ENCODE measurements at regions not wholly inside any gene's neighbourhood (a gene's known extent, or its start where the extent isn't known, plus 50 kb on each side); places are given as distances from the start of the nearest gene placed in this dataset.

- no peak overlapping the region for H3K27ac Mint-ChIP-seq
Observed at GRCh38 chr15:70172566-70173225, 75.0 kb upstream of the TLE3 start.

GRCh38 chr15:70172124-70172523 lies 74.4 kb upstream of the TLE3 start:
- Mint-ChIP-seq H3K27ac (no peak overlapping the region), H3K36me3 (no peaks in the 10 kb centered on the region), H3K9me3 (no peaks in the 10 kb centered on the region)
- DNase-seq (ENCODE audit: low spot score in 2 of 2) (no peak), ATAC-seq (no peak)

More at GRCh38 chr15:70172566-70173225, 75.0 kb upstream of the TLE3 start:
- ATAC-seq (no peak), DNase-seq (ENCODE audit: low spot score in 2 of 2) (no peak)
- H3K36me3 Mint-ChIP-seq, result no peaks in the 10 kb centered on the region
- no peaks in the 10 kb centered on the region for H3K9me3 Mint-ChIP-seq

DNA sequence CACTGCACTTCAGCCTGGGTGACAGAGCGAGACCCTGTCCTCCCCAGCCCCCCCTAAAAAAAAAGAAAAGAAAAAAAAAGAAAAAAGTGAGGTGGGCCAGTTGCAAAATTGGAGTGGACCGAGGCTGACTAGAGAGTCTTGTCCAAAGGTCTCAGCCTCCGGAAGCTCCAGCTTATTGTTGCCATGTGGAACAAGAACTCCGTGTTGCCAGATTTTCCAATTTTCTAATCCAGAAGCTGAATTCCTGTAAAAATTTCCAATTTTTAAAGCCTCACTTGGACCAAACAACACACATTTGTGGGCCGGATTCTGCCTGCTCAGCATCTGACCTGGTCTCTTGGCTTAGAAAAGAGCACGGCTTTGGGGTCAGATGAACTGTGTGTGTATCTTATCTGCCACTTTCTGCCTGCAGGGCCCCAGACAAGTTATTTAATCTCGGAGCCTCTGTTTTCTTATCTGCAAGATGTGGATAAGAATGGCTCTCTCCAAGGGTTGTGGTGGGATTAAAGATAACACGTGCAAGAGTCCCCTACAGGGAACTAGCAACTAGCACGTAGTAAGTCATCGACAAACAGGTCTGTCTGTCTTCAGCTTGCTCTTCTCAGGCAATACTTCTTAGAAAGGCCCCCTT lies 73.7 kb upstream of the TLE3 start:
- no peaks in the 10 kb centered on the region for H3K9me3 Mint-ChIP-seq
- no peak for ATAC-seq
- no peak for DNase-seq (ENCODE audit: low spot score in 2 of 2)
- no peaks in the 10 kb centered on the region for H3K36me3 Mint-ChIP-seq
- H3K27ac Mint-ChIP-seq, result no peak overlapping the region

- H3K27ac Mint-ChIP-seq, result no peak overlapping the region
- ATAC-seq (no peak), DNase-seq (ENCODE audit: low spot score in 2 of 2) (no peak)
- no peaks in the 10 kb centered on the region for H3K9me3 Mint-ChIP-seq
- H3K36me3 Mint-ChIP-seq, result no peaks in the 10 kb centered on the region
Observed at GRCh38 chr15:70170096-70170699, 72.5 kb upstream of the TLE3 start.

DNA sequence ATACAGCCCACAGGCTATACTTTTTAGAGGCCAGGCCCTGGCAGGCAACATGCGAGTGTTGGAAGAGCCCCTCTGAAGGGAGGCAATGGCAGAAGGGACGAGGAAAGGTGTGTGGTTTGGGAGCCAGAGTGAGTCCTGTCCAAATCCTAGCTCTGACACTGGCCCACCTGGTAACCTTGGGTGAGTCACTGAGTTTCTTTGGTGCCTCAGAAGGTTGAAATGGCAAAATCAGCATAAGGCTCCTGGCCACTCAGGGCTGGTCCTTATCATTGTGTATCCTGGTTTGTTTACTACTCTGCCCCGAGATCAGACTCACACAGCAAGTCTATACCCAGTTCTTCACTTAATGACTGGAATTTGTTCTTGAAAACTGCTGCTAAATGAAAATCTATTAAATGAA lies 71.4 kb upstream of the TLE3 start:
- Mint-ChIP-seq H3K36me3 (no peaks in the 10 kb centered on the region), H3K27ac (no peak overlapping the region), H3K9me3 (no peaks in the 10 kb centered on the region)
- no peak for ATAC-seq
- DNase-seq (ENCODE audit: low spot score in 2 of 2), result no peak

- Mint-ChIP-seq H3K36me3 (no peaks in the 10 kb centered on the region), H3K27ac (no peak overlapping the region), H3K9me3 (no peaks in the 10 kb centered on the region)
- no peak for ATAC-seq
- no peak for DNase-seq (ENCODE audit: low spot score in 2 of 2)
Observed at GRCh38 chr15:70167155-70167554, 69.4 kb upstream of the TLE3 start.

DNA sequence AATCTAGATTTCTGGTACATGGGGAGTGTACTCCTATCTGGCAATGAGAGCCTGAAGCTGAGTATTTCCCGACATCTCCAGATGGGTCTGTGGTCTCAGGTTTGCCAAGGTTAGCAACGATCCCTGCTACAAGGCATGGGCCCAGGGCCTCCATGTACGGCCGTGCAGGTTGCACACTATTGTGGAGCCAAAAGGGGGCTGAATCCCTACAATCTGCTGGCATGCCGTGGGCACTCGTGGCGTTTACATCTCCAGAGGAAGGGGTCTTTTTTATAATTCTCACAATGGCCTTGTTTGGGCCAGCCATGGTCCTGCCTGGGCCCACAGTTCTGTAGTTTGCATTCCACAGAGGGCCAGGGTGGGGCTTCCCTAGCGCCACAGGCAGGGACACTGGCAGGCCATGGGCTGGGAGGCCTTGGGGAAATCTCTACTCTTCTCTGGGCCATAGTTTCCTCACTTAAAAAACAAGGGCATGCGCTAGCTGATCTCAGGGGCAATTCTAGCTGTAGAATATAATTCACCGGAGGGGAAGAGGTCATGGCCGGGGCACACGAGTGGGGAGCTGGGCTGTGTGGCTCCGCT lies 68.9 kb upstream of the TLE3 start:
- no peaks in the 10 kb centered on the region for H3K36me3 Mint-ChIP-seq
- no peak overlapping the region for H3K27ac Mint-ChIP-seq

DNA sequence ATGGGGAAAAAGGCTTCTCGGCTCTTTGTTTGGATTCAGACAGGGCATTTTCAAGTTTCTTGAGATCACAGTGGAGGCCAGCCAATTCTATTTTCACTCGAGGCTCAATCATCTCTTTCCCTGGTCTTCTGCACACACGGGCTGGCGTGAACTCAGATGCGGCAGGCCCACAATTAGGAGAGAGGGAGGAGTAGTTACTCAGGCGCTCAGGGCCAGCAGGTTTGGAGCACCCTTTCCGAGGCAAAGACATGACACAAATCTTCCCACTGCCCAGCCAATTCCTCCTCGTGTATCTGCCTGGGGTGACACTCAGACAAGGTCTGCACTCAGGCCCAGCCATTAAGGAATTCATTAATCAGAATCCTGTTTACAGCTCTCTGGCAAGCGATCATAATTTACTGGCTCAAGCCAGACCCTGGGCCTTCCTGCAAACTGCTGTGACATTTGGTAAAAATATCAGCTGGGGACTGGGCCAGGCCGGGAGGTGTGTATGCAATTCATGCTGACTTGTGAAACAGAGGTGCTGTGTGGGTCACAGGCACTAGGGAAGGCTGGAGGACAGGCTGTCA lies 68.1 kb upstream of the TLE3 start:
- ATAC-seq (no peak), DNase-seq (ENCODE audit: low spot score in 2 of 2) (no peak)
- Mint-ChIP-seq H3K9me3 (no peaks in the 10 kb centered on the region), H3K36me3 (no peaks in the 10 kb centered on the region), H3K27ac (no peak overlapping the region)

More for the DNA sequence above, 68.9 kb upstream of the TLE3 start:
- no peak for ATAC-seq
- H3K9me3 Mint-ChIP-seq, result no peaks in the 10 kb centered on the region
- no peak for DNase-seq (ENCODE audit: low spot score in 2 of 2)

DNA sequence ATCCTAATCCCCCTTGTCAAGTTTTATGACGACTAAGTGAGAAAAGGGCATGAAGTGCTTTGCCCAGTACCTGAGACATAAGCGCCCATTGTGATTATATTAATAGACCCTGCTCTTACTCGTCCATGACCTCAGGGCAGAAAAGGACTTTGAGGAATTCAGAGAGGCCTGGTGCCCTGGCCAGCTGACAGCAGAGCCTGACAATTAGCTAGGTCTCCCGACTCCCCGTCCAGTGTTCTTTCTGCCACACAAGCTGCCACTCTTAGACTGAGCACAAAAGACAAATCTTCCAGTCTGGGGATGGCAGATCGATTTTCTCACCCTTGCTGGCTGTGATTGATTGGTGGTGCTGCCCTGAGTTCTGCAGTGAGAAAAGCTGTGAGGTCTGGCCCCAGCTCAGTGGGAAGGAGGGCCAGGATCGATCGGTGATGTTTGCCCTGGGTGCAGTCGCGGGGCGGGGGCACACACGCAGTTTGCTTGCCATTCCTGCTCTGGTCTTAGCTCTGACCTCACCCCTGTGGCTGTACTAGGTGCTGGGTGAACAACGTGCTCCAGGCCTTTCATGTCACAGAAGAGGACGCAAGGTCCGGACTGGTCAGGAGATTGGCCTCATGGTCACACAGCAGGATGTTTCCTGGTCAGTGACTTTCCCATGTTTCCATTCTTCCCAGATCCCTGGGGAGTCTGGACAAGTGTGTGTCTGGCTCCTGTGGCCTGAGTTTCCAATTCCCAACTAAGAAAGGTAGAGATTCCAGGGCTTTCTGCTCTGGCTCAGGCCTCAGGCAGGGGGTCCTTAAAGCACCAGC lies 67.4 kb upstream of the TLE3 start:
- Mint-ChIP-seq H3K9me3 (no peaks in the 10 kb centered on the region), H3K27ac (no peak overlapping the region), H3K36me3 (no peaks in the 10 kb centered on the region)
- no peak for ATAC-seq
- no peak for DNase-seq (ENCODE audit: low spot score in 2 of 2)

GRCh38 chr15:70164156-70164900 lies 66.6 kb upstream of the TLE3 start:
- no peaks in the 10 kb centered on the region for H3K9me3 Mint-ChIP-seq
- ATAC-seq (no peak), DNase-seq (ENCODE audit: low spot score in 2 of 2) (no peak)
- H3K27ac Mint-ChIP-seq, result no peak overlapping the region
- H3K36me3 Mint-ChIP-seq, result no peaks in the 10 kb centered on the region

- Mint-ChIP-seq H3K9me3 (no peaks in the 10 kb centered on the region), H3K27ac (no peak overlapping the region), H3K36me3 (no peaks in the 10 kb centered on the region)
- ATAC-seq, result no peak
- no peak for DNase-seq (ENCODE audit: low spot score in 2 of 2)
Observed at GRCh38 chr15:70160803-70161565, 63.3 kb upstream of the TLE3 start.

DNA sequence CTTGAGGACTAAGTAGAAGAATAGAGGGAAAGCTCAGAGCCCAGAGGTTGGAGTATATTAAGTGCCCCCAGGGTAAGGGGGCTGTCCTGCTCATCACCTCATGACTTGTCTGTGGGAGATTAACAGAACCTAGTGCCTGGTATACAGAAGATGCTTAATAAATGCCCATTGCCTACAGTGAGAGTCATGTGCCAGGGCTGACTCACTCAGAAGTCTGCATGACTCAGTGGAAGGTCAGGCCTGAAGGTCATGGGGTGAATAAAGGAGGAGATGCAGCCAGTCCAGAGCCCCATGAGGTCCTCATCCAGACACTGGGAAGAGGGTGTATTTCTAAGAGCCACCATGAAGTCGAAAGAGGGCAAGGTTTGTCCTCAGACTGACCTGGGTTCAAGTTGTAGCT lies 62.5 kb upstream of the TLE3 start:
- Mint-ChIP-seq H3K36me3 (no peaks in the 10 kb centered on the region), H3K9me3 (no peaks in the 10 kb centered on the region), H3K27ac (no peak overlapping the region)
- ATAC-seq (peak in 1 of 2 donors; percentile 73), DNase-seq (ENCODE audit: low spot score in 2 of 2) (no peak)

DNA sequence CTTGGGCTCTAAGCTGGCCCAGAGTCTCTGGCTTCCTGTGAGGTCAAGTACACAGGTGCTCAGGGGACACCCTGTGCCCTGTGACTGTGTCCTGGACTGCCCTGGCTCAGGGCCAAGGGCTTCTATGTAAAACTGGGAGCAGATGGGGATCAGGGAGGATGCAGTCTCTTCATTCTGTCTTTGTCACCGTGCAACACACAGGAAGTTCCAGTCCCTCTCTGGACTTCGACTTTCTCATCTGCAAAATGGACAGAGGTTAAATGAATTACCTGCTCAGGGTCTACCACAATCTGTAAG lies 61.9 kb upstream of the TLE3 start:
- Mint-ChIP-seq H3K36me3 (no peaks in the 10 kb centered on the region), H3K9me3 (no peaks in the 10 kb centered on the region), H3K27ac (no peak overlapping the region)
- no peak for DNase-seq (ENCODE audit: low spot score in 2 of 2)
- ATAC-seq, result no peak

GRCh38 chr15:70159001-70159712 lies 61.4 kb upstream of the TLE3 start:
- no peaks in the 10 kb centered on the region for H3K36me3 Mint-ChIP-seq
- no peaks in the 10 kb centered on the region for H3K9me3 Mint-ChIP-seq
- no peak overlapping the region for H3K27ac Mint-ChIP-seq
- DNase-seq (ENCODE audit: low spot score in 2 of 2), result no peak
- no peak for ATAC-seq

DNA sequence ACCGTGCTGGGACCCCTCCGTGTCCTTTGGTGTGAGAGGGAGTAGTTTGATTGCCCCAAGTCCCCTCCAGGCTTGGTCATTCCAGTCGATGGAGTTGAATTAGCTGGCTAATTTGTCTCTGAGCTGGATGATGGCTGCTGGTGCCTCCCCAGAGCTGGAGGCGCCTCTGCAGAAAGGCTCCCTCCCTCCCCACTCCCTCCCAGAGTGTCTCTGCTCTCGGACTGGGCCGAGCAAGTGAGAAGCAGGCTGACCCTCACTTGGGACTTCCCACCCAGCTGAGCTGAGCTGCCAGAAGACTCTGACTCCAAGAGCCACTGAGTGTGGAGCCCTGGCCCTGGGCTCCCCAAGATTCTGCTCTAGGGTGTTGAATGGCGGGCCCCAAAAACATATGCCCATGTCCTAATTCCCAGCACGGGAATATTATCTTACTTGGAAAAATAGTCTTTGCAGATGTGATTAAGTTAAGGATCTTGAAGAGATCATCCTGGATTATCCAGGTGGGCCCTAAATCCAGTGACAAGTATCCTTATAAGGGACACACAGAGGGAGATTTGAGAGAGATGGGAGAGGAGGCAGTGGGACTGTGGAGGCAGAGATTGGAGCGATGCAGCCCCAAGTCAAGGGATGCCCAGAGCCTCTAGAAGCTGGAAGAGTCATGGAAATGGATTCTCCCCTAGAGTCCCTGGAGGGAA lies 60.7 kb upstream of the TLE3 start:
- H3K36me3 Mint-ChIP-seq, result no peaks in the 10 kb centered on the region
- DNase-seq (ENCODE audit: low spot score in 2 of 2), result no peak
- no peaks in the 10 kb centered on the region for H3K9me3 Mint-ChIP-seq
- ATAC-seq, result no peak
- no peak overlapping the region for H3K27ac Mint-ChIP-seq
